Muscle layer of colon (tissue), 2 donors: ENCODE measurements at regions not wholly inside any gene's neighbourhood (a gene's known extent, or its start where the extent isn't known, plus 50 kb on each side); places are given as distances from the start of the nearest gene placed in this dataset.

ENCODE experiments used
- H3K27ac ChIP-seq: one replicate; pipeline ENCODE4 v1.7.0; 2013; ENCODE audit warnings: low read depth, mild to moderate bottlenecking, low read length, moderate library complexity
- H3K27me3 ChIP-seq, 2 donors: one replicate each; pipeline ENCODE4 v1.7.0; 2013; ENCODE audit warnings: low read length in 2 of 2, mild to moderate bottlenecking in 2 of 2; ENCODE audit not compliant: insufficient read depth in 2 of 2, control insufficient read depth in 1 of 2
- H3K36me3 ChIP-seq: one replicate; pipeline ENCODE4 v1.7.0; 2013; ENCODE audit warnings: mild to moderate bottlenecking, low read length; ENCODE audit not compliant: insufficient read depth
- H3K4me1 ChIP-seq: one replicate; pipeline ENCODE4 v1.7.0; 2013; ENCODE audit warnings: mild to moderate bottlenecking, low read length; ENCODE audit not compliant: insufficient read depth
- H3K4me3 ChIP-seq, 2 donors: one replicate each; pipeline ENCODE4 v1.7.0; 2013; ENCODE audit warnings: low read length in 2 of 2, low read depth in 1 of 2, mild to moderate bottlenecking in 1 of 2, moderate library complexity in 1 of 2
- H3K9ac ChIP-seq: one replicate; pipeline ENCODE4 v1.7.0; 2013; ENCODE audit warnings: low read length
- H3K9me3 ChIP-seq: one replicate; pipeline ENCODE4 v1.7.0; 2013; ENCODE audit warnings: mild to moderate bottlenecking, low read length
- donor health status: abdominal sarcoma.
- donor health status: Adenocarcinoma of cecum.

DNA sequence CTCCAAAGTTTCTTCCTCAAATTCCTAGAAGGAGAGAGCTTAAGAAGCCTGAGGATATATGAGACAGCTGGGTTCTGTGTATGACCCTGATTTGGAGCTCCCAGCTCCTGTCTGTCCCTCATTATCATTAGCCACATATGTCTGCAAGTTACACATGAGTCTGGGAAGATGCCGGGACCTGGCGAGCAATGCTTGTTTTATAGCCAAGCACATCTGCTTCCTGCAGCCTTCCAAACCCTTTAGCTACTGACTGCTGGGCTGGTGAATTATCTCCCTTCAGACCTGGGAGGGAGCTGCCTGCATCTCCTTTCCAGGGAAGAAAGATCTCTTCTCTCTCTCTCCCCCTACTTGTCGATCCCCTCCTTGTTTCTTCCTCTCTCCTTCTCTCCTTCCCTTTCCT, 556.7 kb upstream of the BOD1L1 start:
- Histone ChIP-seq H3K27ac (no peak overlapping the region), H3K4me3 (no peak overlapping the region), H3K36me3 (no peaks in the 10 kb centered on the region), H3K9ac (no peak overlapping the region), H3K27me3 (no peaks in the 10 kb centered on the region), H3K4me1 (peaks cover 13% of the 10 kb centered on the region), H3K9me3 (no peaks in the 10 kb centered on the region)

DNA sequence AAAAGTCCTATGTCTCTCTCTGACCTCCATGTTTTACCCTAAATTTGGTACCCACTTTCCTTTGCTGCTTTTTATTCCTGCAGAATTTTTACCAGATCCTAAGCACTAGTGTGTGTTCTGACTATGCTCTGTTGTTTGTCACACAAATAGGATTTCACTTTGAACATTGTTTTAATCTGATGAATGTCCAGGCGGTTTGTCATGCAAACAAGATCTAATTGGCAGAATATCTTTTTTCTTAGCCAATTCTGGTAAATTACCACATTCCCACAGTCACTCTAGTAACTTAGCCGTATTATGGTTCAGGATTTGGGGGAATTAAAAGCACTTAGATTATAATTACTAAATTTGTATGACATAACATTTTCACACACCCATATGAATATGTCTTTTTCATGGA, 557.2 kb upstream of the BOD1L1 start:
- H3K4me1 ChIP-seq: peaks cover 13% of the 10 kb centered on the region
- no peak overlapping the region for H3K4me3 ChIP-seq
- no peaks in the 10 kb centered on the region for H3K9me3 ChIP-seq
- H3K9ac ChIP-seq: no peak overlapping the region
- H3K27me3 ChIP-seq: no peaks in the 10 kb centered on the region
- H3K27ac ChIP-seq: no peak overlapping the region
- H3K36me3 ChIP-seq: no peaks in the 10 kb centered on the region

DNA sequence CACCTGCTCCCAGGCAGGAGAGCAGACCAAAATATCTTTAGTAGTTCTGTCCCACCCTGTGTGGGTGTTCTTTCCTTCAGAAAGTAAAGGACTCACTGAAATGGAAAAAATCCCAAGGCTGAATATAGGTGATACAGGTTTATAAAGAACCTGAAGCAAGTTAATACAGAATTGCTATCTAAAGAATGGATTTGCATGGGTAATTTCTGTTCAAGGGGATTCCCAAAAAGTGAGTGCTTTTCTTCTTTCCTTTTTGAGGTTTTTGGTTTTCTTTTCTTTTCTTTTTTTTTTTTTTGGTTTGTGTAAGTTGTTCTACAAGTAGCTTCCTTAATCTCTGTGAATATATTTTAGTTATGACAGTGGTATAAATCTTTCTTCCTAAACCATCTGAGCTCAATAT, 560.7 kb upstream of the BOD1L1 start:
- no peaks in the 10 kb centered on the region for H3K9me3 ChIP-seq
- H3K4me1 ChIP-seq: peaks cover 13% of the 10 kb centered on the region
- no peak overlapping the region for H3K27ac ChIP-seq
- no peak overlapping the region for H3K9ac ChIP-seq
- H3K4me3 ChIP-seq: no peak overlapping the region
- H3K36me3 ChIP-seq: no peaks in the 10 kb centered on the region
- no peaks in the 10 kb centered on the region for H3K27me3 ChIP-seq

DNA sequence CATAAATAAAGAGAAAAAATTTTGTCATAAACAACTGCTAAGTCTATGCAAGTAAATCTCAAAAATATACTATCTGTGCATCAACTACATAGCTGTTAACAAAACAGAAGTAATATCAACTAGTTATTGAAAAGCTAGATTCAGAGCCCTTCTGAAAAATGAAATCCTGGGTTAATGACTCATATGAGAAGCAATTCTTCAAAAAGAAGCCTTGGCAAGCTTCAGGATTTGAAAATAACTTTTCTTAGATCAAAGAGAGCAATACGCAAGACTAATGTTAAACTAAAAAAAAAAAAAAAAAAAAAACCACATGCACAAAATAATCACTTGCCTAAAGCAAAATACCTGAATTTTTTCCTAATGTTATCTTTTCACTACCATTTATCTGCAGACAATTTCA, 566.1 kb upstream of the BOD1L1 start:
- Histone ChIP-seq H3K36me3 (no peaks in the 10 kb centered on the region), H3K9ac (no peak overlapping the region), H3K9me3 (no peaks in the 10 kb centered on the region), H3K4me3 (no peak overlapping the region), H3K27ac (no peak overlapping the region), H3K4me1 (no peaks in the 10 kb centered on the region), H3K27me3 (no peaks in the 10 kb centered on the region)

DNA sequence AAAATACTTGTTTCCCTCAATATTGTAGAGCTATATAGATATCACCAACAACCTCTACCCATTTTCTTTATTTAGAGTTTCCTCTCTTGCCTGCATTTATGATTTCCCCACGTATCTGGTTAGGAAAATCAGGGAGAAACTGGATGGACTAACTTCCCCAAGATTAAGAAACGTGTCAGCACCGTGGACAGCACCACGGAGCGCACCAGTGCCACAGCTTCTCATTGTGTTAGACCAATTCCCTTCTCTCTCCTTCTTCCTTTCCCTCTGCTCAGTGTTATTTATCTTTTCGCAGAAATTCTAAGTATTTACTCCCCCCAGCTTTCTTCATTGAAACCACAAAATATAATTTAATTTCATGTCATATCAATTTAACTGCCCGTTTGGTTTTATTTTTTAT, 568.6 kb upstream of the BOD1L1 start:
- Histone ChIP-seq H3K27ac (no peak overlapping the region), H3K36me3 (no peaks in the 10 kb centered on the region), H3K9me3 (no peaks in the 10 kb centered on the region)

DNA sequence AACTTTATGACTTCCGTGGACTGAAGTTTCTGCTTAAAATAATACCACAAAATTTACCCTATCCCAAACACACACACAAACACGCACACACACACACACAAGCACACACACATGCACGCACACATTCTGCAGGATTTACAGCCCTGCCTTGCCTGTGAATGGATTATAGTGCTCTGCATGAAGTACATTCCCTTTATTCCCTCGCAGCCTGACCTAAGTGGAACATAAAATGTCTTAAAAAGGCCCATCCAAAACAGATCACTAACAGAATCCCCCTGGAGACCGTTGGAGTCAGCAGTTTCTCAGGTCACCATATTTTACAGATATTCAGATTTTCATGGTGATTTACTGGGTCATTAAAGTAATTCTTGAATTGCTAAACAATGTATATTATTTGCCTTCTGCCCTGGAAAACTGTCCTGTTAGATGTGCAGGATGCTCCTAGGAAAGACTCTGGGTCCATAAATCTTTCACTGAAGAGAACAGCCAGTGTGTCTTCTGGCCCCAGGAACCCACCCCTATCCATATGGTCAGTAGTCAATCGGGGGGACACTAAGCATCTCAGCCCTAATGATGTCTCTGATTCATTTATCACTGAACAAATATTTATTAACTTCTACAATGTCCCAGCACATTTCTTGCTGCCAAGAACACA, 587.7 kb upstream of the BOD1L1 start:
- no peak overlapping the region for H3K9ac ChIP-seq
- H3K4me1 ChIP-seq: no peaks in the 10 kb centered on the region
- no peaks in the 10 kb centered on the region for H3K9me3 ChIP-seq
- H3K4me3 ChIP-seq: no peak overlapping the region
- H3K27ac ChIP-seq: no peak overlapping the region
- no peaks in the 10 kb centered on the region for H3K36me3 ChIP-seq
- H3K27me3 ChIP-seq: no peaks in the 10 kb centered on the region

More for the DNA sequence above, 568.6 kb upstream of the BOD1L1 start:
- no peak overlapping the region for H3K9ac ChIP-seq
- H3K27me3 ChIP-seq: no peaks in the 10 kb centered on the region
- no peaks in the 10 kb centered on the region for H3K4me1 ChIP-seq
- H3K4me3 ChIP-seq: no peak overlapping the region

DNA sequence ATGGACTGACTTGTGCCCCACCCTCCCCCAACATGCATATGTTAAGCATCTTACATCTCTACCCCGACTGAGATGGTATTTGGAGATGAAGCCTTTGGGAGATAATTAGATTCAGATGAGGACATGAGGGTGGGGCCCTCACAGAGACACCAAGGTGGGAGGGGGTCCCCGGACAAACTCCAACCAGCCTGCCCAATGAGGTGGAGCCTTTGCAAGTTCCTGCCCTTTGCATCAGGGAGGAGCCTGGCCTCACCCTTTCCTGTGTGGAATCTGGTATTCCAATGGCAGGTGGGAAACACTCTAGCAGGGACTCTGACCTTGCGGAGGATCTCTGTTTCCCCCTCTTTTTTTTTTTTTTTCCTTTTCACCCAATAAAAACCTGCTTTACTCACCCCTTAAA, 589.9 kb upstream of the BOD1L1 start:
- Histone ChIP-seq H3K27ac (no peak overlapping the region), H3K27me3 (no peaks in the 10 kb centered on the region), H3K36me3 (no peaks in the 10 kb centered on the region), H3K4me3 (no peak overlapping the region), H3K4me1 (no peaks in the 10 kb centered on the region), H3K9ac (no peak overlapping the region), H3K9me3 (no peaks in the 10 kb centered on the region)

DNA sequence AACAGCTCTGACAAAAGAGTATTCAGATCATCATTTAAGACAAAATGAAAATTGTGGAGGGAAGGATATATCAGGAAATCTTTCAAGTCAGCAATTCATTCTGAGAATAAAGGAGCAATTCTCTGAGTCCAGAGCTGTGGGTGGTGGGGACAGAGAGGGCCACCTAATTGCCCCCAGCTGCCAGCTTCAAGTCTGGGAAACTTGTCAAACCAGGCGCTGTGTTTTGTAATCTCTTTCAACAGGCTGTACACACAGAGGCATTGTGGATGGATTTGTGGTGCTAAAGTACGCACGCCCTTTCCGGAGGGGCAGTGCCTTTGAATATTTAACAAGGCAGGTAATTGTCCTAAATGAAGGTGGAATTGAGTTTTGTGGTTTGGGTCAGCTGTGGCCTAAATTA, 591.1 kb upstream of the BOD1L1 start:
- no peak overlapping the region for H3K9ac ChIP-seq
- H3K4me1 ChIP-seq: no peaks in the 10 kb centered on the region
- H3K36me3 ChIP-seq: no peaks in the 10 kb centered on the region
- H3K27ac ChIP-seq: no peak overlapping the region
- H3K9me3 ChIP-seq: no peaks in the 10 kb centered on the region
- H3K27me3 ChIP-seq: no peaks in the 10 kb centered on the region
- no peak overlapping the region for H3K4me3 ChIP-seq

DNA sequence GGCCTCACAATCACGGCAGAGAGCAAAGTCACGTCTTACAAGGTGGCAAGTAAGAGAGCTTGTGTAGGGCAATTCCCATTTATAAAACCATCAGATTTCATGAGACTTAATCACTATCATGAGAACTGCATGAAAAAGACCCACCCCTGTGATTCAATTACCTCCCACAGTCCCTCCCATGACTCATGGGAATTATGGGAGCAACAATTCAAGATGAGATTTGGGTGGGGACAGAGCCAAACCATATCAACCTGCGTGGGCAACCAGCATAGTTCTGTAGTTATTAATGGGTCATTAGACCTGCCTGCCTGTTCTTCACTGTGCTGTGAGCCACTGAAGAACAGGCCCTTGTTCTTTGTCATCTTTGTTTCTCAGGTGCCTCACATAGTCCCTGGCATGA, 593.7 kb upstream of the BOD1L1 start:
- Histone ChIP-seq H3K9me3 (no peaks in the 10 kb centered on the region), H3K4me3 (no peak overlapping the region), H3K4me1 (no peaks in the 10 kb centered on the region), H3K36me3 (no peaks in the 10 kb centered on the region), H3K9ac (no peak overlapping the region), H3K27me3 (no peaks in the 10 kb centered on the region), H3K27ac (no peak overlapping the region)

DNA sequence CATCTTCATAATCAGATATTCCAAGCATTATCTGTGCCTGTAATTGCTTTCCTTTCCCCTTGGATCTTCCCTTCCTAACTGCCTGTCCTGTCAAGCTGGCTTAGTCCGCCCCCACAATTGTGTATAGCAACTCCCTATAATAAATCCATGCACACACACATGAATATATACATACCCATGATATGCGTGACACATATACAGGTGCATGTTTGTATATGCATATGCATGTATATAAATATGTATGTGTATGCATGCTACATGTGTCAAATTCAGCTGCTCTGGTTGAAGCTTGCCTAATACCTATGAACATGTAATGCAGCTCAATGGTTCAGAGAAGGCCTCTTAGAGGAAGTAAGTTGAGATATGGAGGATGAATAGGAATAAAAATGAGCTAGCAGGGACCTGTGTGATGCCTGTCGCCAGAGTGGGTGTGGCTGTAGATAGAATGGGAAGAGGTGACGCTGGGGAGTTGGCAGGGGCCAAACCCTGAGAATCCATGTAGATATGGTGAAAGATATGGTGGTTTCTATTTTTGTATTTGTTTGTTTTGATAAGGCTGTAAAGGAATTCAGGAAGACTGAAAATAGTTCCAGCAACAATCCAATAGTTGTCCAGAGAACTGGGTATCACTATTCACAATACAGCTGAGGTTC, 595.0 kb upstream of the BOD1L1 start:
- Histone ChIP-seq H3K4me3 (no peak overlapping the region), H3K27ac (no peak overlapping the region), H3K9ac (no peak overlapping the region)

DNA sequence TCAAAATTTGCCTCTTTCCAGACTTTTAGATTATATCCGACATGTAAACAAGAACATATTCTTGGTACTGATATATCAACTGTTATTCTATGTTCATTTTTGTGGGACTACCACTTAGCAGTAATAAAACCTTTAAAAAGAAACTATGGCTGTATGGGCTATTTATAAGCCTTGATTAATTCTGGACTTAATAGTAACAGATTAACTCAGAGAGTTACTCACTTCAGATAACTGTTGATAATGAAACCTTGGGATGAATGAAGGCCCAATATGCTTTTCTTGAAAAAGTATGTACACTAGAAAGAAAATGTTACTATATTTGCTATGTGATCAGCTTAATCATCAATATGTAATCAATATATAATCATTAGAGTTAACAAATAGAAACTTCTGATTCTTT, 595.9 kb upstream of the BOD1L1 start:
- H3K4me3 ChIP-seq: no peak overlapping the region
- H3K36me3 ChIP-seq: no peaks in the 10 kb centered on the region
- no peaks in the 10 kb centered on the region for H3K9me3 ChIP-seq
- H3K27ac ChIP-seq: no peak overlapping the region
- H3K9ac ChIP-seq: no peak overlapping the region
- H3K4me1 ChIP-seq: no peaks in the 10 kb centered on the region
- H3K27me3 ChIP-seq: no peaks in the 10 kb centered on the region

More for the DNA sequence above, 595.0 kb upstream of the BOD1L1 start:
- H3K36me3 ChIP-seq: no peaks in the 10 kb centered on the region
- H3K27me3 ChIP-seq: no peaks in the 10 kb centered on the region
- no peaks in the 10 kb centered on the region for H3K9me3 ChIP-seq
- no peaks in the 10 kb centered on the region for H3K4me1 ChIP-seq

DNA sequence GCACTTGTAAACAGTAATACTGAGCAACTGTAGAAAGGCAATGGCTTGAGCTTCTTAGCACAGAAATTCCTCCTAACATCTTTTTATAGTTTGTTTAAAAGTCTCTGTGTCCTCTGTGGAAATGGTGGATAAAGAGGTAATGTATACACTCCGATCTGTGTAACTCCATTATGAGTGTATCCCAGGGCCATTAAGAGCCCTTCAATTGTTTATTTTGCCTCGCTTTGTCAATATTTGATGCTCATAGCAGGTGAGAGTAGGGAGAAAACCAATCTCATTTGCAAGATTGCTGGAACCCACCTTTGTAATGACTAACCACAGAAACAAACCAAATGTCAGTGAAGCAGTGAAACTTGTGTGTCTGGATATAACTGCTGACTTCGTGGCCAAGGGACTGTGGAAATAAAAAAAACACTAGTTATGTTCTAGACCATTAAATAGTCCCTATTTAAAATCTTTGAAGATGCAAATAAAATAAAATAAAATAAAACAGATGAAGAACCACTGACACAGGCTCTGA, 598.2 kb upstream of the BOD1L1 start:
- Histone ChIP-seq H3K9ac (no peak overlapping the region), H3K27me3 (no peaks in the 10 kb centered on the region), H3K36me3 (no peaks in the 10 kb centered on the region), H3K27ac (no peak overlapping the region), H3K4me3 (no peak overlapping the region), H3K4me1 (no peaks in the 10 kb centered on the region), H3K9me3 (no peaks in the 10 kb centered on the region)
